GM12878 (cell line): ENCODE measurements at regions not wholly inside any gene's neighbourhood (a gene's known extent, or its start where the extent isn't known, plus 50 kb on each side); places are given as distances from the start of the nearest gene placed in this dataset.

ENCODE experiments used
- ATAC-seq: fragments of 200-7000 bp; cut with Tn5 transposase; 3 replicates; pipeline ENCODE4 v1.9.1; 2020; ENCODE audit warnings: mild to moderate bottlenecking, moderate library complexity
- BruUV-seq: library from RNA; stranded (reverse); fragments of 400-500 nt; replicated peaks from 2 replicates; lab custom pipeline; 2021; lab: Mats Ljungman, UMichigan
- CTCF ChIA-PET: fragments of 300-600 bp; sonication (Branson Sonifier 250); formaldehyde crosslinking; extraction: SDS; loops from one replicate; lab custom pipeline; 2021; ENCODE audit warnings: inconsistent platforms; lab: Yijun Ruan, JAX
- POLR2A ChIA-PET: fragments of 350-600 bp; formaldehyde crosslinking; extraction: SDS; loops from one replicate; lab custom pipeline; 2021; ENCODE audit warnings: inconsistent platforms; lab: Charles Lee
- RAD21 ChIA-PET: fragments of 300-600 bp; sonication (Branson Sonifier 250); formaldehyde crosslinking; loops from one replicate; lab custom pipeline; 2023; ENCODE audit warnings: antibody characterized with exemption; ENCODE audit not compliant: unreplicated experiment; lab: Charles Lee
- SMC1A ChIA-PET: fragments of 300-600 bp; sonication (Branson Sonifier 250); formaldehyde crosslinking; loops from one replicate; lab custom pipeline; 2023; ENCODE audit not compliant: unreplicated experiment, uncharacterized antibody; lab: Charles Lee
- DNase-seq: peaks from one replicate; pipeline ENCODE4 v3.0.0-alpha.2; 2011; ENCODE audit warnings: low read depth, low spot score
- FAIRE-seq: peaks from 3 replicates; lab custom pipeline; 2011; peaks lifted over from hg19 to GRCh38; lab: Jason Lieb, UNC
- H2AFZ ChIP-seq: 2 replicates; pipeline ENCODE4 v1.6.0; 2011; ENCODE audit warnings: low read depth, low read length, control low read depth; ENCODE audit not compliant: control insufficient read depth
- H3K27ac ChIP-seq: 2 replicates; pipeline ENCODE4 v1.5.1; 2011; ENCODE audit warnings: control low read depth; ENCODE audit not compliant: control insufficient read depth, insufficient read depth
- H3K27me3 ChIP-seq, 2 experiments: replicated peaks in 1 of 2; 2 replicates each; pipeline versions ENCODE4 v1.6.0 to v1.6.1; 2011; ENCODE audit warnings: low read length in 1 of 2; ENCODE audit not compliant: control insufficient read depth in 2 of 2, insufficient read depth in 2 of 2
- H3K36me3 ChIP-seq, 2 experiments: 2 replicates each; pipeline ENCODE4 v1.5.1; 2011; ENCODE audit warnings: low read length in 1 of 2; ENCODE audit not compliant: control insufficient read depth in 2 of 2, insufficient read depth in 2 of 2
- H3K4me1 ChIP-seq: 2 replicates; pipeline ENCODE4 v1.6.1; 2011; ENCODE audit warnings: mild to moderate bottlenecking, low read length, moderate library complexity, mixed read lengths; ENCODE audit not compliant: control insufficient read depth, insufficient read depth
- H3K4me2 ChIP-seq: 2 replicates; pipeline ENCODE4 v1.6.0; 2011; ENCODE audit warnings: control low read depth; ENCODE audit not compliant: control insufficient read depth, insufficient read depth
- H3K4me3 ChIP-seq: fragments of 200-600 bp; sonication (generic); 2 replicates; pipeline ENCODE4 v1.5.1; 2016
- H3K79me2 ChIP-seq: 2 replicates; pipeline ENCODE4 v1.6.0; 2011; ENCODE audit warnings: low read length; ENCODE audit not compliant: control insufficient read depth, insufficient read depth
- H3K9ac ChIP-seq: 2 replicates; pipeline ENCODE4 v1.8.0; 2011; ENCODE audit warnings: low read length, control low read depth, mixed read lengths; ENCODE audit not compliant: control insufficient read depth, insufficient read depth
- H3K9me3 ChIP-seq: replicated peaks from 3 replicates; pipeline ENCODE4 v1.5.1; 2011; ENCODE audit warnings: mild to moderate bottlenecking, low read length; ENCODE audit not compliant: control insufficient read depth, insufficient read depth
- H4K20me1 ChIP-seq: 2 replicates; pipeline ENCODE4 v1.6.0; 2011; ENCODE audit not compliant: control insufficient read depth, insufficient read depth
- EED ChIP-seq: sonication (generic); IDR thresholded peaks from 2 replicates; pipeline ENCODE4 v1.6.1; 2016; ENCODE audit warnings: antibody characterized with exemption, low read depth
- GABPA ChIP-seq: IDR thresholded peaks from 2 replicates; pipeline ENCODE4 v1.6.1; 2014; ENCODE audit warnings: antibody characterized with exemption, low read depth, mild to moderate bottlenecking, inconsistent platforms
- HDGF ChIP-seq: fragments of 450-650 bp; IDR thresholded peaks from 2 replicates; pipeline ENCODE4 v1.6.1; 2016; ENCODE audit warnings: antibody characterized with exemption
- MEF2B ChIP-seq: fragments of 450-650 bp; IDR thresholded peaks from 2 replicates; pipeline ENCODE4 v1.6.1; 2018; ENCODE audit warnings: mild to moderate bottlenecking, moderate library complexity; ENCODE audit not compliant: partially characterized antibody, poor library complexity, severe bottlenecking
- NFYB ChIP-seq: IDR thresholded peaks from 2 replicates; pipeline ENCODE4 v1.6.1; 2011; ENCODE audit warnings: low read depth, mild to moderate bottlenecking, low read length, improper control_type of control experiment, moderate library complexity; ENCODE audit not compliant: insufficient read depth
- NR2C2 ChIP-seq: IDR thresholded peaks from 2 replicates; pipeline ENCODE4 v1.6.1; 2011; ENCODE audit warnings: borderline replicate concordance, low read depth; ENCODE audit not compliant: control insufficient read depth, insufficient read length
- PAX8 ChIP-seq: fragments of 450-650 bp; IDR thresholded peaks from 2 replicates; pipeline ENCODE4 v1.6.1; 2017; ENCODE audit warnings: mild to moderate bottlenecking, moderate library complexity
- RCOR1 ChIP-seq: conservative IDR thresholded peaks from 2 replicates; pipeline ENCODE4 v1.6.1; 2012; ENCODE audit warnings: low read depth, low read length, improper control_type of control experiment
- SIX5 ChIP-seq: IDR thresholded peaks from 2 replicates; pipeline ENCODE4 v1.6.1; 2011; ENCODE audit warnings: mild to moderate bottlenecking, low read depth, low read length, moderate library complexity; ENCODE audit not compliant: severe bottlenecking
- SUPT20H ChIP-seq: IDR thresholded peaks from 2 replicates; pipeline ENCODE4 v1.6.1; 2011; ENCODE audit warnings: low read depth, mild to moderate bottlenecking, low read length, moderate library complexity, borderline replicate concordance; ENCODE audit not compliant: control insufficient read depth
- WGBS: methylation state at CpG from one replicate; pipeline ENCODE4 v1.1.6; 2016; ENCODE audit warnings: low lambda C conversion rate; ENCODE audit not compliant: insufficient replicate concordance, insufficient coverage; ENCODE audit errors: missing lambda C conversion rate; 5-methylcytosine and 5-hydroxymethylcytosine counted together
- in situ Hi-C: fragments of 300-500 bp; cut with MboI; formaldehyde crosslinking; loops from 9 replicates; pipeline ENCODE4 v1.14.3; 2018; ENCODE audit warnings: mixed read lengths
- intact Hi-C: fragments of 100-400 bp; cut with micrococcal nuclease; formaldehyde crosslinking; loops from one replicate; pipeline ENCODE4 v1.14.2; 2022; ENCODE audit not compliant: unreplicated experiment
- TF ChIP-seq, protein P1 (sequence below): fragments of 450-650 bp; IDR thresholded peaks from 2 replicates; pipeline ENCODE4 v1.6.1; 2017; ENCODE audit warnings: mild to moderate bottlenecking, moderate library complexity
- TF ChIP-seq, protein P2 (sequence below): fragments of 450-650 bp; conservative IDR thresholded peaks from 2 replicates; pipeline ENCODE4 v1.6.1; 2017; ENCODE audit warnings: mild to moderate bottlenecking, moderate library complexity

DNA sequence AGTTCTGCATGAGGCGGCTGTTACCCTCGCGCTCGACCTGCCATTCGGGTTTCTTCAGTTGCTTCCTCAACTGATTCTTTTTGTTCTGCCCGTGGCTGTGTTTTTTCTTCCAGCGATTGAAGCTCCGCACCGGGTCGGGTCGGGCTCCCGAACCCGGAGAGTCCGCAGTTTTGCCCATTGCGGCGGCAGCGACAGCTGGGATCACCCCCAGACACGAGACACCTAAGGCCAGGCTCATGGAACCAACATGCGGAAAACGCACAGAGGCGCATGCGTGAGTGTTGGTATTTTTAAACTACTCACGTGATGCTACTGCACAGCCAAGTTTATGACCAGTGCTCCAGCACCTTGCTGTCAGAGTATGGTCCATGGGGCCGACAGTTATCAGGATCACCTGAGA is 100.0 kb downstream of the SPATA31D1 start:
- no peak overlapping the region for H3K9ac ChIP-seq
- no peak overlapping the region for H2AFZ ChIP-seq
- no peaks in the 10 kb centered on the region for H3K4me1 ChIP-seq
- DNase-seq = no peak
- H3K4me2 ChIP-seq = no peak overlapping the region
- CTCF ChIA-PET = no interaction called here
- 71% methylated on average over 24 of the region's 24 CpGs for WGBS
- H3K9me3 ChIP-seq = no peaks in the 10 kb centered on the region; the same call in 2 of the 3 replicates
- ATAC-seq = no peak
- H3K79me2 ChIP-seq = no peaks in the 10 kb centered on the region
- POLR2A ChIA-PET = no interaction called here
- H3K36me3 ChIP-seq = no peaks in the 10 kb centered on the region
- SMC1A ChIA-PET = no interaction called here
- H3K4me3 ChIP-seq = no peak overlapping the region
- BruUV-seq = no TSS peak
- TF ChIP-seq PAX8 (no peak), HDGF (no peak), NFYB (no peak), EED (no peak), RCOR1 (no peak)
- no peak overlapping the region for H3K27ac ChIP-seq
- intact Hi-C loops = no loop called here
- RAD21 ChIA-PET = no interaction called here
- H4K20me1 ChIP-seq = no peaks in the 10 kb centered on the region
- H3K27me3 ChIP-seq = no peaks in the 10 kb centered on the region
- in situ Hi-C loops = no loop called here
- no peak for FAIRE-seq

DNA sequence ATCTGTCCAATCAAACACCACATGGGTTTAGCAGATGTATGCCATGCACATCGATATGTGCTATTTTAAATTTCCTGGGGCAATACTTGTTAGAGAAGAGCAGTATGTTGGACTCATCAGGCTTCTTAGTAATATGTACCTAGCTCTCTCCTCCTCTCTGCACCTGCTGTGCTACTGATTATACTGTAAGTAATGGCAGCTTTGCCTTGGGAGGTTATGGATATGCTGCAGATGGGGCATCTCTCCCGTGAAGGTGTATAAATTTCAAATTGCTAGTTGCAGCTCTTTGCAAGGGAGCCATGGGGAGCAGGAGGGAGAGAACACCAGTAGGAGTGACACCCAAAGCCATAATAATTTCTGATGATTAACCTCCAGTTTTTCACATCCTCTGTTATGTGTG is 101.5 kb downstream of the SPATA31D1 start:
- H4K20me1 ChIP-seq = no peaks in the 10 kb centered on the region
- intact Hi-C loops (no loop called here), in situ Hi-C loops (no loop called here)
- H2AFZ ChIP-seq = no peak overlapping the region
- BruUV-seq = no TSS peak
- no peaks in the 10 kb centered on the region for H3K36me3 ChIP-seq
- no peak overlapping the region for H3K9ac ChIP-seq
- no peaks in the 10 kb centered on the region; the same call in 2 of the 3 replicates for H3K9me3 ChIP-seq
- no peak for FAIRE-seq
- ChIA-PET CTCF (no interaction called here), RAD21 (interaction anchor here (1.6 kb wide), 1 partner anchor 8 kb away, joined by 5 read pairs; no protein-coding TSS in a partner anchor), POLR2A (interaction anchor here (1.1 kb wide), 1 partner anchor 9 kb away, joined by 3 read pairs; no protein-coding TSS in a partner anchor), SMC1A (interaction anchor here (1.2 to 2.1 kb wide), 2 partner anchors 8 to 32 kb away, joined by 3 to 8 read pairs; no protein-coding TSS in a partner anchor)
- no peaks in the 10 kb centered on the region for H3K79me2 ChIP-seq
- WGBS = 31% methylated on average over 2 of the region's 2 CpGs
- DNase-seq = no peak
- ATAC-seq = no peak
- no peaks in the 10 kb centered on the region for H3K4me1 ChIP-seq
- H3K27ac ChIP-seq = no peak overlapping the region
- H3K4me2 ChIP-seq = no peak overlapping the region
- no peak overlapping the region for H3K4me3 ChIP-seq
- no peaks in the 10 kb centered on the region for H3K27me3 ChIP-seq
- TF ChIP-seq MEF2B (no peak), NR2C2 (no peak), SUPT20H (no peak), SIX5 (no peak), GABPA (no peak)
- TF ChIP-seq, protein P1, sequence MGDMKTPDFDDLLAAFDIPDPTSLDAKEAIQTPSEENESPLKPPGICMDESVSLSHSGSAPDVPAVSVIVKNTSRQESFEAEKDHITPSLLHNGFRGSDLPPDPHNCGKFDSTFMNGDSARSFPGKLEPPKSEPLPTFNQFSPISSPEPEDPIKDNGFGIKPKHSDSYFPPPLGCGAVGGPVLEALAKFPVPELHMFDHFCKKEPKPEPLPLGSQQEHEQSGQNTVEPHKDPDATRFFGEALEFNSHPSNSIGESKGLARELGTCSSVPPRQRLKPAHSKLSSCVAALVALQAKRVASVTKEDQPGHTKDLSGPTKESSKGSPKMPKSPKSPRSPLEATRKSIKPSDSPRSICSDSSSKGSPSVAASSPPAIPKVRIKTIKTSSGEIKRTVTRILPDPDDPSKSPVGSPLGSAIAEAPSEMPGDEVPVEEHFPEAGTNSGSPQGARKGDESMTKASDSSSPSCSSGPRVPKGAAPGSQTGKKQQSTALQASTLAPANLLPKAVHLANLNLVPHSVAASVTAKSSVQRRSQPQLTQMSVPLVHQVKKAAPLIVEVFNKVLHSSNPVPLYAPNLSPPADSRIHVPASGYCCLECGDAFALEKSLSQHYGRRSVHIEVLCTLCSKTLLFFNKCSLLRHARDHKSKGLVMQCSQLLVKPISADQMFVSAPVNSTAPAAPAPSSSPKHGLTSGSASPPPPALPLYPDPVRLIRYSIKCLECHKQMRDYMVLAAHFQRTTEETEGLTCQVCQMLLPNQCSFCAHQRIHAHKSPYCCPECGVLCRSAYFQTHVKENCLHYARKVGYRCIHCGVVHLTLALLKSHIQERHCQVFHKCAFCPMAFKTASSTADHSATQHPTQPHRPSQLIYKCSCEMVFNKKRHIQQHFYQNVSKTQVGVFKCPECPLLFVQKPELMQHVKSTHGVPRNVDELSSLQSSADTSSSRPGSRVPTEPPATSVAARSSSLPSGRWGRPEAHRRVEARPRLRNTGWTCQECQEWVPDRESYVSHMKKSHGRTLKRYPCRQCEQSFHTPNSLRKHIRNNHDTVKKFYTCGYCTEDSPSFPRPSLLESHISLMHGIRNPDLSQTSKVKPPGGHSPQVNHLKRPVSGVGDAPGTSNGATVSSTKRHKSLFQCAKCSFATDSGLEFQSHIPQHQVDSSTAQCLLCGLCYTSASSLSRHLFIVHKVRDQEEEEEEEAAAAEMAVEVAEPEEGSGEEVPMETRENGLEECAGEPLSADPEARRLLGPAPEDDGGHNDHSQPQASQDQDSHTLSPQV = no peak
- TF ChIP-seq, protein P2, sequence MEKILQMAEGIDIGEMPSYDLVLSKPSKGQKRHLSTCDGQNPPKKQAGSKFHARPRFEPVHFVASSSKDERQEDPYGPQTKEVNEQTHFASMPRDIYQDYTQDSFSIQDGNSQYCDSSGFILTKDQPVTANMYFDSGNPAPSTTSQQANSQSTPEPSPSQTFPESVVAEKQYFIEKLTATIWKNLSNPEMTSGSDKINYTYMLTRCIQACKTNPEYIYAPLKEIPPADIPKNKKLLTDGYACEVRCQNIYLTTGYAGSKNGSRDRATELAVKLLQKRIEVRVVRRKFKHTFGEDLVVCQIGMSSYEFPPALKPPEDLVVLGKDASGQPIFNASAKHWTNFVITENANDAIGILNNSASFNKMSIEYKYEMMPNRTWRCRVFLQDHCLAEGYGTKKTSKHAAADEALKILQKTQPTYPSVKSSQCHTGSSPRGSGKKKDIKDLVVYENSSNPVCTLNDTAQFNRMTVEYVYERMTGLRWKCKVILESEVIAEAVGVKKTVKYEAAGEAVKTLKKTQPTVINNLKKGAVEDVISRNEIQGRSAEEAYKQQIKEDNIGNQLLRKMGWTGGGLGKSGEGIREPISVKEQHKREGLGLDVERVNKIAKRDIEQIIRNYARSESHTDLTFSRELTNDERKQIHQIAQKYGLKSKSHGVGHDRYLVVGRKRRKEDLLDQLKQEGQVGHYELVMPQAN = no peak
